SU-DHL-6 (cell line): ENCODE measurements at regions not wholly inside any gene's neighbourhood (a gene's known extent, or its start where the extent isn't known, plus 50 kb on each side); places are given as distances from the start of the nearest gene placed in this dataset.

Experiments used
- H2AFZ ChIP-seq: fragments of 200-600 bp; sonication (generic); 2 replicates; pipeline ENCODE4 v1.6.1; 2014; ENCODE audit warnings: low read depth, mild to moderate bottlenecking, moderate library complexity, mixed read lengths, antibody characterized with exemption, low read length; ENCODE audit not compliant: severe bottlenecking
- H3F3A ChIP-seq: fragments of 200-600 bp; shearing (Covaris generic); 2 replicates; pipeline ENCODE4 v1.6.0; 2016; ENCODE audit warnings: antibody characterized with exemption, mild to moderate bottlenecking; ENCODE audit not compliant: insufficient read depth
- H3K27ac ChIP-seq: fragments of 200-600 bp; sonication (generic); 2 replicates; pipeline ENCODE4 v1.5.1; 2016; ENCODE audit warnings: low read depth, mild to moderate bottlenecking, low read length, moderate library complexity, mixed read lengths
- H3K27me3 ChIP-seq: fragments of 200-600 bp; sonication (generic), shearing (Covaris generic); 2 replicates; pipeline ENCODE4 v1.6.0; 2014; ENCODE audit warnings: mild to moderate bottlenecking, low read length
- H3K36me3 ChIP-seq: fragments of 200-600 bp; sonication (generic); 2 replicates; pipeline ENCODE4 v1.6.1; 2014; ENCODE audit warnings: mild to moderate bottlenecking, low read length, mixed read lengths
- H3K4me2 ChIP-seq: fragments of 300-600, 200-600 bp; shearing (Covaris generic), sonication (generic); 2 replicates; pipeline ENCODE4 v1.6.0; 2014; ENCODE audit warnings: low read length, low read depth, mild to moderate bottlenecking; ENCODE audit not compliant: poor library complexity, severe bottlenecking
- H3K4me3 ChIP-seq: fragments of 200-600 bp; sonication (generic); 2 replicates; pipeline ENCODE4 v1.5.1; 2014; ENCODE audit warnings: antibody characterized with exemption, low read length, mild to moderate bottlenecking, mixed read lengths; ENCODE audit not compliant: insufficient read depth, poor library complexity, severe bottlenecking
- H3K79me2 ChIP-seq: fragments of 200-600 bp; sonication (generic); 2 replicates; pipeline ENCODE4 v1.6.1; 2014; ENCODE audit warnings: mild to moderate bottlenecking, low read length, moderate library complexity; ENCODE audit not compliant: insufficient read depth
- H3K9ac ChIP-seq: fragments of 200-600 bp; sonication (generic); 2 replicates; pipeline ENCODE4 v1.7.0; 2014; ENCODE audit warnings: mild to moderate bottlenecking, low read length
- H3K9me2 ChIP-seq: fragments of 200-600 bp; sonication (generic); replicated peaks from 2 replicates; pipeline ENCODE4 v1.6.1; 2014; ENCODE audit warnings: low read length; ENCODE audit not compliant: insufficient read depth
- H3K9me3 ChIP-seq: fragments of 200-600 bp; sonication (generic); 2 replicates; pipeline ENCODE4 v1.6.1; 2014; ENCODE audit warnings: low read length, mixed read lengths; ENCODE audit not compliant: insufficient read depth
- H4K20me1 ChIP-seq: fragments of 200-600 bp; sonication (generic); 2 replicates; pipeline ENCODE4 v1.6.1; 2014; ENCODE audit warnings: low read depth, mild to moderate bottlenecking, antibody characterized with exemption, low read length, moderate library complexity, mixed read lengths
- CTCF ChIP-seq: fragments of 200-600 bp; sonication (generic); IDR thresholded peaks from one replicate; pipeline ENCODE4 v1.5.1; 2017; ENCODE audit warnings: antibody characterized with exemption, mild to moderate bottlenecking, low read length, moderate library complexity; ENCODE audit not compliant: insufficient read depth, poor library complexity, severe bottlenecking
- EZH2phosphoT487 ChIP-seq: fragments of 200-600 bp; sonication (generic), shearing (Covaris generic); conservative IDR thresholded peaks from 2 replicates; pipeline ENCODE4 v1.6.1; 2018; ENCODE audit warnings: mild to moderate bottlenecking, antibody characterized with exemption, low read length, moderate library complexity, mixed read lengths

GRCh38 chr12:14261096-14261495, 104.4 kb upstream of the ATF7IP start:
- no peak overlapping the region for H3K4me2 ChIP-seq
- TF ChIP-seq EZH2phosphoT487 (no peak), CTCF (no peak)
- H3K4me3 ChIP-seq, result no peak overlapping the region
- no peaks in the 10 kb centered on the region for H3K9me2 ChIP-seq
- no peak overlapping the region for H3K27ac ChIP-seq
- H2AFZ ChIP-seq, result no peak overlapping the region
- H3K27me3 ChIP-seq, result no peaks in the 10 kb centered on the region
- H3K79me2 ChIP-seq, result no peaks in the 10 kb centered on the region
- H4K20me1 ChIP-seq, result no peaks in the 10 kb centered on the region
- no peaks in the 10 kb centered on the region for H3K36me3 ChIP-seq
- H3K9ac ChIP-seq, result no peak overlapping the region
- H3K9me3 ChIP-seq, result no peaks in the 10 kb centered on the region
- peaks cover 9% of the 10 kb centered on the region for H3F3A ChIP-seq

GRCh38 chr12:14261861-14262260, 103.6 kb upstream of the ATF7IP start:
- H3K4me2 ChIP-seq, result no peak overlapping the region
- H3K9ac ChIP-seq, result no peak overlapping the region
- no peak overlapping the region for H2AFZ ChIP-seq
- no peaks in the 10 kb centered on the region for H3K79me2 ChIP-seq
- H3K4me3 ChIP-seq, result no peak overlapping the region
- no peaks in the 10 kb centered on the region for H3K36me3 ChIP-seq
- TF ChIP-seq EZH2phosphoT487 (no peak), CTCF (no peak)
- H3K27ac ChIP-seq, result no peak overlapping the region
- H3K27me3 ChIP-seq, result no peaks in the 10 kb centered on the region
- H3F3A ChIP-seq, result peaks cover 7% of the 10 kb centered on the region
- no peaks in the 10 kb centered on the region for H3K9me2 ChIP-seq
- H4K20me1 ChIP-seq, result no peaks in the 10 kb centered on the region
- no peaks in the 10 kb centered on the region for H3K9me3 ChIP-seq

GRCh38 chr12:14262771-14263511, 102.5 kb upstream of the ATF7IP start:
- Histone ChIP-seq H3K27ac (no peak overlapping the region), H3K27me3 (no peaks in the 10 kb centered on the region), H3K36me3 (no peaks in the 10 kb centered on the region), H3F3A (no peaks in the 10 kb centered on the region), H3K4me3 (no peak overlapping the region), H3K9me3 (no peaks in the 10 kb centered on the region), H3K9me2 (no peaks in the 10 kb centered on the region), H3K9ac (no peak overlapping the region), H3K4me2 (no peak overlapping the region), H2AFZ (no peak overlapping the region), H3K79me2 (no peaks in the 10 kb centered on the region), H4K20me1 (no peaks in the 10 kb centered on the region)
- no peak for TF ChIP-seq EZH2phosphoT487
- TF ChIP-seq CTCF, result no peak
